ENCODE measurements at regions not wholly inside any gene's neighbourhood (a gene's known extent, or its start where the extent isn't known, plus 50 kb on each side); places are given as distances from the start of the nearest gene placed in this dataset.
"Not testable (repeated sequence)": the region's sequence is repeated elsewhere in the genome, so short reads cannot be mapped to it uniquely, and the experiment has no call there.

DNA sequence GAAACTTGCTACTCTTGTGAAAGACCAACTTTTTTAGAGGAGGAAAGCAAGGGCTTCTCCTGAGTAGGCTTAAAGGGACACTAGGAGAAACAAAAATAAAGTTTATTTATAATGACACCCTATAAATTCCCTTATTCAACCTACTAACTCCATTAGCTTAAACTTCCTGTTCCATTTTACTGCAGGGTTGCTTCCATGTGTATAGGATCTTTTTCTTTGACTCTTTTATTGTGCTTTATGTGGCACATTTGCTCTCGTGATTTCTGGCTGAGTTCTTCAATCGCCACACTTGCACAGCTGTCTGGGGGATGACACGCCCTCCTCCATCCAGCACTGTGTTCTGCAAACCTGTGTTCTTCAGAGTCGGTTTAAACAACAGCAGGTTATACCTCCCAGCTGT is 225.7 kb upstream of the NPVF start:
- DNase-seq (ENCODE audit: low spot score), result no peak

DNA sequence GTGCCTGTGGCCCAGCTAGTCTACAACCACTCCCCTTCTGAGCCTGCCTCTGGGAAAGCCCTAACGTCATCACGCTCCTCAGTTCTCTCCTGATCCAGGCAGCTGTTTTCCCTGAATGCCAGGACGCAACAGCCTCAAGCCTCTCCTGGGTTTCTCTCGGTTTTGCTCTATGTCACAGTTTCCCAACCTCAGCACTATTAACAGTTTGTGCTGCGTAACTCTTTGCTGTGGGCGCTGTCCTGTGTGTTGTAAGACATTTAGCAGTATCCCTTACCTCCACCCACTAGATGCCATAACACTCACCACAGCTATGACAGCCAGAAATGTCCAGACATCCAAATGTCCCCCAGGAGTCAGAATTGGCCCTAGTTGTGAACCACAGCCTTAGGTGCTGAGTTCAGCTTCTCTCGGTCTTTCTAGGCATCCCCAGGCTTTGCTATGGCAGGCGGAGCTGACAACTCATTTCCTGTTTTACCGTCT is 226.3 kb upstream of the NPVF start:
- DNase-seq (ENCODE audit: low spot score), result no peak

DNA sequence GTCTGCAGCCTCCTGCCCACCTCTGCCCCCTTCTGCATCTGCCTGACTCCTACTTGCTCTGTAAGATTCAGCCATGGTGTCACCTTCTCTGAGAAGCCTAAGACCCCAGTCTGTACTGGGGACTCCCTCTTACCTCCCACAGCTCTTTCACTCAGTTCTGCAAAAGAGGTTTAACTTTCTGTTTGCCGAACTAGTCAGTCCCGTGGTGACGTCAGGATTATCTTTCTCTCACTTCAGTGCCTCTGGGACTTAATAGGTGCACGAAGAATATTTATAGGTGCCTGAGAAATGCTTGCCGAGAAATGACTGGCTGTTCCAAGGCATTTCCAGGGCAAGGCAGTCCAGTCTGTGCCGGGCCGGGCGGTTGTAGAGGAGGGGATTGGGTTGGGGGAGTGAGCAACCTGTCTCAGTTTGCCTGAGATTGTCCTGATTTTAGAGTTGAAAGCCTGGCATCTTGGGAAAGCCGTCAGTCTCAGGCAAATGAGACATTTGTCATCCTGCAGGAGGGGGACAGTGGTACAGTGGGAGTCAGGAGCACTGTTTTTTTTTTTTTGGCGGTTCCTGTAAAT is 227.5 kb upstream of the NPVF start:
- DNase-seq (ENCODE audit: low spot score), result no peak

DNA sequence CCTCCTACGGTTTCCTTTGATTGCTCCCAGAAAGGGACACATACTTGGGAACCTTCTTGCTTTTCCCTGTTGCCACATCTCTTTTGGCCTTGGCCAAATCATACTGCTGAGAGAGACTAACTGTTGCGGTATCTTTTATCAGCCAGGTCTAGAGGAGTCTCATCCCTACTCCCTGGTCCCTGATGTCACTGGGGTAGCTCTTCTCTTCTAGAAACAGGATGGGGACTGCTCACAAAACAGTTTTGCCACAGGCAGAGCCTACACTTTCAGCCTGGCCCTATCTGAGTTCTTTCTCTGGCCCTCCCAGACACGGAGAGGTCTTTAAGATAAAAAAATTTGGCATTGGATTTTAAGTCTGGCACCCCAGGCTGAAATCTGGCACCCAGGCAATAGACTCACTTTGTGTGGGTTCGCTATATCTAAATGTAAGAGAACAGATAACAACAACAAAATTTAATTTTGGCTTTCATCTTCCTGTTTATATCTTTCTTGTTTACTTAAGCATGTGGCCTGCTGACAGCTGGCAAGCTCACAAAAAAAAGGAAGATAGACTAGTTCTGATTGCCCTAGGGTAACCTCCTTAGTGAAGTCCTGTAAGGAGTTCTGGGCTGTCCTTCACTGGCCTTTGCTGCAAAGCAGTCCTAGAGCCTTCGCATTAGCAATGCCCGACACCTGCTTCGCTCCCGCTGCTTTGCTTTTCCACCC is 228.3 kb upstream of the NPVF start:
- DNase-seq (ENCODE audit: low spot score), result no peak

DNA sequence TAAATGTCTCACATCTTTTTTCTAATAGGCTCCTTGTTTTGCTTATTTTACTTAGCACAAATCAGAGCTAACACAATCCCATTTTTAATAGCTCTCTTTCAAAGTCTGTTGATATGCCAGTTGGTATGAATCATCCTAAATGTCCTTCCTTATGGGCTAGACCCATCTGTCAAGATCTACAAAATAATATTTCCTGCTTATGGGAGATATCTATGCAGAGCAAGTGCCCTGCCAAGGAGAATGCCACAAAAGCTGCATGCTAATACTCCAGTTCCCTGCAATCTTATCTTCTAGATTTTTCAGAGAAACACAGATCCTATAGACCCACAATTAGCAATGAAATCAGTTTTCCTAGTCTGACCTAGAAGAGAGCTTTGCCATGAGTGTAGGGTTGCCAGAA is 230.8 kb upstream of the NPVF start:
- no peak for DNase-seq (ENCODE audit: low spot score)

DNA sequence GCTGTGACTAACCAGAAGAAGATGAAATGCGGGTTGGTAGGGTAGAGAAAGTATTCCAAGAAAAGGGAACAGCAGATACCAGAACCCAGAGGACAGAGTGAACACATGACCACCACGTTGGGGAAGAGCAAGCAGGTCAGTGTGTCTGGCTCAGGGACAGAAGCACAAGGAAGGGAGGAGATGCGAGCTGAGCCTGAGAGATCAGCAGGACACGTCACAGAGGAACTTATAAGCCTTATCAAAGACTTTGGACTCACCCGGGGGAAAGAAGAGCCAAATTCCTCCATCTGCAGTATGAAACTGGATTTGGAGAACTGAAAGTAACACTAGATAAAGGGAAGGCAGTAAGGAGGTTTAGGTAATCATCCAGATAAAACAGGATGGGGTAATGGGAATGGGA is 232.1 kb upstream of the NPVF start:
- no peak for DNase-seq (ENCODE audit: low spot score)

DNA sequence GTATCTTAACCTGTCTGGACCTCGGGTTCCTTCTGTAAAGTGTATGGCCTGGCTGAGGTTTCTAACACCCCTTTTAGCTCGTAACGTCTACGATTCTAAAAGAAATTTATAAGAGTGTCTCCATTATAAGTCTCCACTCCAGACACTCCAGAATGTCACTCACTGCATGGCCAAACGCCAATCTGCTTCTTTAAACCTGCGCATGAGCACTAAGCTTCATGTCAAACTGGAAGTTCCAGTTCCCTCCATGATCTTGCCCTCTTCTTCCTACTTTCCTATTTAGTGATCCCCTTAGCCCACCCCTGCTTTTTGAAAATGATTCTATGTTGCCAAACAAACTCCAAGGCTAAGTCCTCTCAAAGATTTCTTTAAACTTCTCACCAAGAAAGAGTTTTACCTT is 241.4 kb upstream of the NPVF start:
- DNase-seq (ENCODE audit: low spot score), result no peak

DNA sequence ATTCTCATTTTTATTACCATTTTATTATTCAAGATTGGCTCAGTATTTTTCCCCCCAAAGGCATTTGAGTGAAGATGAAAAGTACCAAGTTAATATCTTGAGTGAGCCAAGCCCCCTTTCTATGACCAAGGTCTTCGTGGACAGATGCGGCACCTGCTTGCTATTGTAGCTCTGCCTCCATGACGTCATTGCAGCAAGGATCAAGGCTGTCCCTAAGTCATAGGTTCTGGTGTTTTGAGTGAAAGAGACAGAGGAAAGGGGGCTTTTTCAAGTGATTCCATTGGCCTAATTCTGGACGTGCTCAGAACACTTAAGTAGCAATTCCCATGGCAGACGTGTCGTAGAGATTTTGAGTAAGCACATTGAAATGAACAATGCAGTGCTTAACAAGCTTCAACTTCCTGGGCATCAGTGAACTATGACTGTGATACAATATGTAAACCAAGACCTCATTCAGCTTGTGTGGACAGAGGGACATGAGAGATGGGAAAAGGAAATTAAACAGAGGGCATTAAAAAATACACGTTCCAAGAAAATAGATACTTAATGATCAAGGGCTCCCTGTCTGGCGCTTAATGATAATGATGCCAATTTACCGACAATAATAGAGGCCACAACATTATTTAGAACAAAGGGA is 248.7 kb upstream of the NPVF start:
- no peak for DNase-seq (ENCODE audit: low spot score)

DNA sequence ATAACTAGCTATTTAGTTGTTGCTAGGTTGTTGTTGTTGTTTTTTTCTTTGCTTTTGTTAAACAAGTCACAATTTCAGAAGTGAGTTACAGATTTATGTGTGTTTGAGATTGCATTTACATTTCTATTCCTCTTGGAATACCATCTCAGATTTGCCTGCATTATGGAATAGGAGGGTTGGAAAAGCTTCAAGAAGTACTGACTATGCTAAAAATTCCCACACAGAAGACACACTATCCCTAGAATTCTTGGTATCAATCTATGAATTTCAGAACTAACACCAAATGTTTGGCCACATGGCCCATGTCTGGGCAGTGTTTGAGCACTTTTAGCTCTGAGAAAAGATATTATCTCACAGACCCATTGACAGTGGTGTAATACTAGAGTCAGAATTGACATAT is 249.9 kb upstream of the NPVF start:
- DNase-seq (ENCODE audit: low spot score), result not testable (repeated sequence)

DNA sequence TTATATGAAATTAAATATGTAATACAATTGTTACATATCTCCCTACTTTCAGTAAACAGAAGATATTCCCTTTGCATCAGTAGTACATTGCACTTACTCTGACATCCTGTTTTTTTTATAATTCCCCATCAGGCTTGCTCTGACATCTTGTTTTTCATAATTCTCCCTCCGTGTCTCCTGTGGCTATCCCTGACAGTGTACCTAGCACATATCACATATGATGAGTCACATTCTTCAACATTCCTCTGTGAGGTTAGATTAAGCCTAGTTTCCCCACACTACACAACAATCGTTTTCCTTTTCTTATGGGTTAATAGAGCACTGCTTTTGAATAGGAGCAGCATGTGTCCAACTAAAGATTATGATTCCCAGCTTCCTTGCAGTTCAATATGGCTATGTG is 250.6 kb upstream of the NPVF start:
- no peak for DNase-seq (ENCODE audit: low spot score)

DNA sequence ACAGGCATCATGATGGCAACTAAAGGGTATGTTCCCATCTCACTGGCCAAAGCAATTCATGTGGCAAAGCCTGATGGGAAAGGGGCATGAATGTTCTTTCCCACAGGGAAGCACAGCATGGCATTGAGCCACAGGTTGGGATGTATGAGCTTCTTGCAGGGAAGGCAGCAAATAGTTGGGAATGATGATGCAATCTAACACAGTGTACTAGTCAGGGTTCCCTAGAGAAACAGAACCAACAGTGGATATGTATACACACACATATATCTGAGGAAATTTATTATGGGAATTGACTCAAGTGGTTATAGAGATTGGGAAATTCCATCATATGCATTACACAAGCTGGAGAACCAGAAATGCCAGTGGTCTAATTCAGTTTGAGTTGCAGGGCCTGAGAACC is 253.6 kb upstream of the NPVF start:
- DNase-seq (ENCODE audit: low spot score), result no peak

DNA sequence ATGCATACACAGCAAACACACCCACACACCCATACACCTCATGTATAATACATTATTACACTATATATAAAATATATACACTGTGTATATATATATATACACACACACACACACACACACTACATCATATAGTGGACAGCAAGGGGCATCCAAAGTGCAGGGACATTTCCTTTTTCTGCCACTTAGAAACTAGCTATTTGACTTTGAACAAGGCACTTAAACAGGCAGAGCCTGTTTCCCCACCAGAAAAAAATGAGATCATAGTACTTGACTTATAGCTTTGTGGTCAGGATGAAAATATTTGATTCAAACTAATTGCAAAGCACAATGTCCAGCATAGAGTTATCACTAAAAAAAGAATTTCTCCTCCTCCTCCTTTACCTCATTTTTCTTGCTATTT is 254.3 kb upstream of the NPVF start:
- no peak for DNase-seq (ENCODE audit: low spot score)

DNA sequence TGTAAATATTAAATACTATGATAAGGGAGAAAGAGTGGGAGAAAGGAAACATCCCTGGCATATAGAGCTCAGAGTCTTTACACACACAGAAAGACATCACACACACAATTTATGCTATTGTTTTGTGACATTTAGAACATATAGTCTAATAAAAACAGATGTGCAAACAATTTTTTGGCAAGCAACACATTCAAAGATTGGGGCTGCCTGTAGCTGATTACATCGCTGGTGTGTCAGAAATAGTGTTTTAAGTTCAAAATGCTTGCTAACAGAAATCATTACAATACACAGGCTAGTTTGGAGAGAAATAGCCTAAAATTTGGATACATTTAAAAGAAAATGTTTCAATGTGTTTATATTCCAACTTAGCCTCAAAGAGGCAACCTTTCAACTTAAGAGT is 256.7 kb upstream of the NPVF start:
- no peak for DNase-seq (ENCODE audit: low spot score)

DNA sequence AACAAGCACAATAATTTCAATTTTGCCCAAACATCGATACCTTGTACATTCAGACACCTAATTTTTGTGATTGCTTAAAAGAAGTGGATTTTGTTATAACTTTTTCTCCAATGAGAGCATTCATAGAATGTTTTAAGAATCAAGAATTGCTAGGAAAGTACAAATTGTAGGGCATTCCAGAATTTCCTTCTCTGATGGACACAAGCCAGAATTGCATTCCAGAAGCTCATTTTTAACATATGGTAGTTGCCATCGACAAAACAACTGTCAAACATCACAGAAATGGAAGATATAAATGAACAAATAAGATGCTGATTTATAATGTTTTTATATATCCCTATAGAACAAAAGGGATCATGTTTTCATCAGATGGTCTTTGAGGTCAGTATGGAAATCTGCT is 258.4 kb upstream of the NPVF start:
- no peak for DNase-seq (ENCODE audit: low spot score)

DNA sequence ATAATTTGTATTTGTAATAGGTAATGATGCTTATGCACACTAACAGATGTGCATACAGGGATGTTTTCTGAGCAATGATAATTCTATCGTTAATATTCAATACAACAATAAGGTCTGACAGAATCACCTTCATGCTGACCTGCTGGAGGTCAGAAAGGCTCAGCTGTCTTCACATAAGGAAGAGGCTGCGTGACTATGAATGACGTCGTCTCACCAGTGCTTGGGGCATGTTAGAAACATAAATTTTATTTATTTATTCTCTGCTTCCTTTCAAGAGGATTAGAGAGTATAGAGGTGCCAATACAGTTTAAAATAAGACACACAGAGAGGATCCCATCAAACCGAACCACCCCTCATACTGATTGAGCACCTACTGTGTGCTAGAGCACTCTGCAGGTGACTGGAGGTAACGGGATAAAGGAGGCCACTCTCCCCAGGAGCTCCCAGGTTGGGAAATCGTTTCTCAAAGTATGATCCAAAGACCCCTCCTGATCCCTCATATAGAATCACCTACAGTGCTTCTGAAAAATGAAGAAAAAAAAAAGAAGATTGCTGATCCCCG is 265.6 kb upstream of the NPVF start:
- no peak for DNase-seq (ENCODE audit: low spot score)

DNA sequence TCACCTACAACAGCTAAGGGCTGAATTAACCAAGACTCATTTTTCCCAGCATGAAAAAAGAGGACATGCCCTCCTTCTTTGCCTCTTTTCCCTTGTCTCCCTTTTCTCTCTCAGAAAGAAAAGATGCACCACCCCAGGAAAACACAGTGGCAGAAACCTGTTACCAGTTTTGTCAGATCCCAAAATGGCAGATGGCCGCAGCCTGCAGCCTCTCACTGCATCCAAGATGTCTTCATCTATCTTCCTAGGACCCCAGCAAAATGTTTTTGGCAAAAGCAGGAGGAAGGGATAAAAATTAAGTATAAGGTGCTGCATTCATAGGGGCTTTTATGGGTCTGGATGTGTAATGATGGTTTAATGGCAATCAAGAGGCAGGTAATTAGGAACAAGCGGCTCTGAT is 266.6 kb upstream of the NPVF start:
- DNase-seq (ENCODE audit: low spot score), result no peak

DNA sequence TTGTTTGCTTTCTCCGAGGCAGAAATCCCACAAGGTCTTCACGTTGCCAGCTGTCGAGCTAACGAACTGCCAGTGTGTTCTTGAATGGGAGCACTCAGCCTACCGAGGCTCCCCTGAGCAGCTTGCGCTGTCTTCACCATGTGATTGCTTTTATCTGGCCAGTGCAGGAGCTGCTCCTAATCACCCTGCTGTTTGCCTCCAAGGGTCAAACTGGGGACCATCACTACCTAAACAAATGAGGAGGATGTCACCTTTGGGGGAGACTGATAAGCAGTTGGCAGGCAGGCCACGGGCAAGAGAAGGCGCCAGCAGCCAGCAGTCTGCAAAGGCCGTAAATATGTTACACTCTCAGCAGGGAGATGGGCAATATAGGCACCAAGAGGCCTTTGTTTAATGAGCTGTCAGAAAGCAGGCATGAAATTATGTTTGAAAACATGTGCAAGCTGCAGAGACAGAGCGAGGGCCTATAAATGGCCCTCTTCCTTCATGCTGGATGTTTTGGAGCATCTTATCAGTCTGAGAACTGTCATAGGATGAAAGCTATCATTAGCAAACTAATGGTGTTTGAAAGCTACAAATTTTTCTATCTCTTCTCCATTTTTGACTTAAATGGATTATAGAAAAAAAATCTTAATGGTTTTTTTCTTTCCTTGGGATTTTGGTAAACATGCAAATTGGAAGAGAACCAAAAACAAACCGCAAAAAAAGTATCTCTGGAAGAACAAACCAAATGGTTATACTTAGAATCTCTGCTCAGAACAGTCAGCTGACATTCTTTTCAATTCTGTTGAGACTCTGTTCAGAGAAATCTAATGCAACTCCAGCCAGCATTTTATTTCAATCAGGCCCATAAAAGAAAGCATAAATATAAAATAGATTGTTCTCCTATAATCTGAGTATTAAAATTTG is 267.3 kb upstream of the NPVF start:
- DNase-seq (ENCODE audit: low spot score), result no peak

DNA sequence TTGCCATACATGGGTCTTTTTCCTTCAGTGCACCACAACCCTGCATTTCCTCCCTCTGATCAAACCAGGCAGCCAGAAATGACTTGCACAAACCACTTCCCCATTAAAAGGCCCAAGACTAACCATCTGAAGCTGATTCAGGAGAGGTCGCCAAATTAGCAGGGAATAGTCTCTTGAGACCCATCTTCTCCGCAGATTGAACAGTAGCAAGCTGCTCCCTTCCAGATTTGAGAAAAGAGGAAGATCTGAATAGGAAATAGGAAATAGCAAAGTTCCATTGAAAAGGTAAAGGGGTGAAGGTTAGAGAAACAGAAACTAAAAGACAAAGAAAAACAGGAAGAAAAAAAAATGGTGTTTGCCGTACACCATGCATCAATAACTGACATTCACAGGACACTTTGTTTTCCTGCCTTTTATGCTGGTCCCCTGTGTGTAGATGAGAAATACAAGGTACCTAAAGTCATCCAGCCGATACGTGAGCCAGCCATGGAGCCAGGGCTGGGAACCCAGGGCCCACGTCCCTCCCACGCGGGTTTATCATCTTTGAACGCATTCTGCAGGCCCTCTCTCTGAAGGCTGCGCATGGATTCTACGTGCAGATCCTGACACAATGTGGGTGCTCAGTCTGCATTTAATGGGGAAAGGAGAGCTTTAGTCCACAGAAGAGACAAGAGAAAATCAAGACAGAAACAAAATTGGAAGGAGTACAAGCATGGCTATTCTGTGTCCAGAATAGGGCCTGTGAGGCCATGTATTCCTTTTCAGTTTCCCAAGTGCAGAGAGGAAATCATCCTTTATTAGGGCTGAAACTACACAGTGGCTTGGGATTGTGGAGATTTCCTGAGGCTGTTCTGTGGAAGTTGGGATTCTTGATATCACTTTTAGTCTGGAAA is 268.4 kb upstream of the NPVF start:
- DNase-seq (ENCODE audit: low spot score), result no peak

DNA sequence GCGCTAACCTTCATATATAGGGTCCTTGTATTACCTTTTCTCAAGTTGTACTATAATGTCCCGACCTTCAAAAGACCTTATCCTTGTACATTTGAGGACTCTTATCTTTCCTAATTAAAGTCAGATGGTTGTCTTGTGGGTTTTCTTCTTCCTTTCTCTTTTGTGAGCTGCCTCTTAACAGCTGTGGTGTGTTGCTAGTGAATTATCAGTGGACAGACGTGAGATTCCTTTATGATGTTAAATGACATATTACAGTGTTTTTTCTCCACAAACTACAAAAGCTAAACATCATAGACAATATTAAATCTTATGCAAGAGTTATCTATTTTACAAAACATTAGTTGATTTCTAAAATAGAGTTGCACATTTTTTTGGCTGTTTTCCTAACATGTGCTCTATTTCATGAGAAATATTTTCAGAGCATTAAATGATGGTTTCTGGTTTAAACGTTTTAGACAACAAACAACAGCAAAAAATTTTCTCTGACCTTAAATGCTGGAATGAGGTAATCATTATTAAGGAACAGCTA is 272.2 kb upstream of the NPVF start:
- DNase-seq (ENCODE audit: low spot score), result no peak

DNA sequence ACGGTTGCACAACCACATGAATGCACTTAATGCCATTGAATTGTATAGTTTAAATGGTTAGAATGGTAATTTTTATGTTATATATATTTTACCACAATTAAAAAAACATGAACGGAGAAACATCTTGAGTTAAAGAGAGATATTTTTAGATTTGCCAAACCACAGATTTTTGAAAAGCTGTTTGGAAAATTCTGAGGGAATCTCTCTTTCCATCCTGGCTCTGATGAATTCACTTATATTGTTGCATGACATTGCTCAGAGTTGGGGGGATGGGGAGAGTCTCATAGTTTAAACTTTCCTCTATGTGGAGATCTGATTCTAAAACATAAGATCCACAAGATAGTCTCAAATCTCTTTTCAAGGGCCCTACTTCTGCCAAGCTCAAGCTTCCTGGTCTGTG is 275.0 kb upstream of the NPVF start:
- DNase-seq (ENCODE audit: low spot score), result no peak

DNA sequence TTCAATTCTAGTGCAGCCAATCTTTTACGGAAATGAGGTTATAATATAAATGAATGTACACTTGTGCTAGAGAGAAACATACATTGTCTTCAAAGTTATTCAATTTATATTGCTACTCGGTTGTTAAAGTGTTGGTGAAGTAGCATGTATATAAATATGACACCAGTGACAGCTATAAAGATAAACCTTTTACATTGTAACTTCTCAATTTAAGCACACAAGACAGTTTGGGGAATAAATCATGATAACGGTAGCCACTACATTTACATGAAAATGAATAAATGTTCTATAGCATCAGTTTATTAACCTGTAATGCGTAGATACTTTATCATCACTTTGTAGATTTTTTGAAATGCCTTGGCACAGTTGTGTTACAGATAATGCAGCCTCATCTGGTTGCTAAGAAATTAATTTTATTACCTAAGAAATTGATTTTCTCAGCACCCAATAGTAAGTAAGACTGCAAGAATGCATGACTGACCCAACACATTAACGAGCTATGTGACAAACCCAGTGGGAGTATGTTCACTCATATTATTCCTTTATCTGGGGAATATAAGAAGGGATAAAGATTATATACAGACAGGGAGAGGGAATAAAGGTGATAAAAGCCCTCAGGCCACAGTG is 283.9 kb upstream of the NPVF start:
- DNase-seq (ENCODE audit: low spot score), result no peak
